Esophagus squamous epithelium (tissue), 4 donors: ENCODE measurements at regions not wholly inside any gene's neighbourhood (a gene's known extent, or its start where the extent isn't known, plus 50 kb on each side); places are given as distances from the start of the nearest gene placed in this dataset.
"Not testable (repeated sequence)": the region's sequence is repeated elsewhere in the genome, so short reads cannot be mapped to it uniquely, and the experiment has no call there.

ENCODE experiments used
- POLR2A ChIP-seq, 4 donors: fragments of 450-650 bp; IDR thresholded peaks; one replicate each; pipeline ENCODE4 v1.6.1; 2017; ENCODE audit warnings: antibody characterized with exemption in 4 of 4, mild to moderate bottlenecking in 4 of 4, moderate library complexity in 3 of 4
- TF ChIP-seq, protein P1 (sequence below), 6 experiments: fragments of 450-650 bp in 4 of 6; fragments of 200-600 bp in 2 of 6; sonication (generic) in 2 of 6; IDR thresholded peaks; one replicate each; pipeline ENCODE4 v1.5.1; 2016 to 2019; ENCODE audit warnings: antibody characterized with exemption in 6 of 6, mild to moderate bottlenecking in 4 of 6, moderate library complexity in 4 of 6

DNA sequence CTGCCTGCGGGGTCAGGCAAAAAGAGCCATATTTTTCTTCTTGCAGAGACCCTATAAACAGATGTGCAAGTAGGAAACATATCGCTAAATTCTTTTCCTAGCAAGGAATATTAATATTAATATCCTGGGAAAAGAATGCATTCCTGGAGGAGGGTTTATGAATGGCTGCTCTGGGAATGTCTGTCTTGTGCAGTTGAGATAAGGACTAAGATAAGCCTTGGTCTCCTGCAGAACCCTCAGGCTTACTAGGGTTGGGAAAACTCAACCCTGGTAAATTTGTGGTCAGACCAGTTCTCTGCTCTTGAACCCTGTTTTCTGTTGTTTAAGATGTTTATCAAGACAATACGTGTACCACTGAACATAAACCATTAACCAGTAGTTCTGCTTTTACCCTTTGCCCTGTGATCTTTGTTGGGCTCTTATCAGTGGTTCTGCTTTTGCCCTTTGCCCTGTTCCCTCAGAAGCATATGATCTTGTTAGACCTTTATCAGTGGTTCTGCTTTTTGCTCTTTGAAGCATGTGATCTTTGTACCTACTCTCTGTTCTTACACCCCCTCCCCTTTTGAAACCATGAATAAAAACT lies 1548.2 kb upstream of the FLRT2 start:
- not testable (repeated sequence) for TF ChIP-seq POLR2A (IDR thresholded peaks at IDR 0.05)
- TF ChIP-seq, protein P1, sequence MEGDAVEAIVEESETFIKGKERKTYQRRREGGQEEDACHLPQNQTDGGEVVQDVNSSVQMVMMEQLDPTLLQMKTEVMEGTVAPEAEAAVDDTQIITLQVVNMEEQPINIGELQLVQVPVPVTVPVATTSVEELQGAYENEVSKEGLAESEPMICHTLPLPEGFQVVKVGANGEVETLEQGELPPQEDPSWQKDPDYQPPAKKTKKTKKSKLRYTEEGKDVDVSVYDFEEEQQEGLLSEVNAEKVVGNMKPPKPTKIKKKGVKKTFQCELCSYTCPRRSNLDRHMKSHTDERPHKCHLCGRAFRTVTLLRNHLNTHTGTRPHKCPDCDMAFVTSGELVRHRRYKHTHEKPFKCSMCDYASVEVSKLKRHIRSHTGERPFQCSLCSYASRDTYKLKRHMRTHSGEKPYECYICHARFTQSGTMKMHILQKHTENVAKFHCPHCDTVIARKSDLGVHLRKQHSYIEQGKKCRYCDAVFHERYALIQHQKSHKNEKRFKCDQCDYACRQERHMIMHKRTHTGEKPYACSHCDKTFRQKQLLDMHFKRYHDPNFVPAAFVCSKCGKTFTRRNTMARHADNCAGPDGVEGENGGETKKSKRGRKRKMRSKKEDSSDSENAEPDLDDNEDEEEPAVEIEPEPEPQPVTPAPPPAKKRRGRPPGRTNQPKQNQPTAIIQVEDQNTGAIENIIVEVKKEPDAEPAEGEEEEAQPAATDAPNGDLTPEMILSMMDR (IDR thresholded peaks at IDR 0.05), result not testable (repeated sequence)
